Astrocyte of the hippocampus (primary cell): ENCODE measurements at regions not wholly inside any gene's neighbourhood (a gene's known extent, or its start where the extent isn't known, plus 50 kb on each side); places are given as distances from the start of the nearest gene placed in this dataset.
"Not testable (repeated sequence)": the region's sequence is repeated elsewhere in the genome, so short reads cannot be mapped to it uniquely, and the experiment has no call there.

Experiments used
- DNase-seq: peaks from one replicate; pipeline ENCODE4 v3.0.0; 2011; ENCODE audit warnings: low read depth, low spot score

GRCh38 chr4:57905965-57906364, 795.8 kb upstream of the IGFBP7 start:
- DNase-seq: no peak

DNA sequence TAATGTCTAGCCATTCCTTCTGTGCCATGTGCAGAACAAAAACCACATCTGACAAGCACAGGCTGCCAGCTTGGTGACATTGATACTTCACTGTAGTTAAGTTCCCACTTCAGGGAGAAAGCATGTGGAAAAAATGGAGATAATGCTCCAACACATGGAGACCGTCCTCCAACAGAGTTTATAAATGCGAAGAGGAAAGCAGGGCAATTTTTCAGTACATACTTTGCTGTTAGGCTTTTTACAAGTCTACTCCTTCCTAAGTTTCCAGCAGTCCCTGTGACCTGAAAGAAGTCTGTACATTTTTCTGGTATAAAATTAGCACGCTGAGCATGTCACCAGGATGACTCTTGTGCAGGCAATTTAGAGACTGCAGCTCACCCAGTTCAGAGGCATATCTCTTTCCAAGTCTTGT, 766.9 kb upstream of the IGFBP7 start:
- DNase-seq: no peak

DNA sequence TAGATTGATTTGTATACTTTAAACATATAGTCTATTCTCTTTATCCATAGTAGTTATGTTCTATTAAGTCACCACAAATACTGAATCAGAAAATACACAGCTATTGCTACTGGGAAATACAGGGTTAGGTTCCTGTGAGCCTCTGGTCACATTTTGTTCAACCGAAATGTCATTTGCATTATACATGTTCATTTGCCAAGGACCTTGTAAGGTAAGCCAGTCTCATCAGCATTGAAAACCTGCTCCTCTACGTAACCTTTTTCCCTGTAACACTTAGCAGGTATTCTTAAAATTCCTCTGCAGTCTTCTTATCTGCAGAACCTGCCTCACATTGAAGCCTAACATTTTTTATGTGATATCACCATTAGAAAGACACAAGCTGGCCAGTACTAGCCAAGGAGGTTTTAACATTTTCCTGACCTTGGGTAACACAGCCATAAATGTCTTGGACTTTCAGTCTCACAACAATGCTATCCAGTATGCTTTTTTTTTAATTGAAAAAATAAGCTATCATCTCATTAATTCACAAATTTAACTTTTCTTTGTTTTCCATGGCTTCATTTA, 765.7 kb upstream of the IGFBP7 start:
- DNase-seq: no peak

- DNase-seq: no peak
Measured at GRCh38 chr4:57866468-57867171, 756.4 kb upstream of the IGFBP7 start.

- no peak for DNase-seq
Measured at GRCh38 chr4:57865264-57865663, 755.1 kb upstream of the IGFBP7 start.

DNA sequence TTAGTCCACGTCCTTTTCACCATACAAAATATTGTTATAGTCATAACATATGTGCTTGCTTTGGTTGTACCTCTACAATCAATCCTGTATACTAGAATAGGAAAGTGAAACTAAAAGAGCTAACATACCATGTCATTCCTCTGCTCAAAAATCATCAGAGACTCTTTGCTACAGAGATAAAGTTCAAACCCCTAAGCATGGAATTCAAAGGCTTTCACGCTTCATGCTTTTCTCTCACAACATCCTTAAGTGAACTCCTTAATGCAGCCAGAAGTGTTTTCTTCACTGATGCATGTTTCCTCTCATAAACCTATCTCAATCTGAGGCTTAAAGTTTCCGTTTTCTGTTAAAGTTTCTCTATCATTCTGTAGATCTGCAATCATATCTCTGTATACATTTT, 744.6 kb upstream of the IGFBP7 start:
- no peak for DNase-seq

DNA sequence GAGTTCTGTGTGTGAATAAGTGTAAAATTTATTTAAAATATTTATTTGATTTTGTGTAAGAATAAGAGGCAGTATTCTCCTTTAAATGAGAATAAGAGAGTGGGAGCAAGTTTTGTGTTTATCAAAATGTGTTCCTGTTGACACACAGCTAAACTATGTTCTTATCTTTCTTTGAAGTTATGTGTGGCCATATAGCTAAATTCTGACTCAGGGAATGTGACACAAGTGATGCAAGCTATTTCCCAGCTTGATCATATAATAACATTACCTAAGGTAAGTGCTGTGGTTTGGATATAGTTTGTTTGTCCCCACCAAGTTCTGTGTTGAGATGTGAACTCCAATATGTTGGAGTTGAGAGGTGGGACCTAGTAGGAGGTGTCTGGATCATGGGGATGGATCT, 740.0 kb upstream of the IGFBP7 start:
- no peak for DNase-seq

GRCh38 chr4:57832083-57832482, 721.9 kb upstream of the IGFBP7 start:
- DNase-seq: no peak

GRCh38 chr4:57789666-57790065, 679.5 kb upstream of the IGFBP7 start:
- no peak for DNase-seq

GRCh38 chr4:57777876-57778275, 667.7 kb upstream of the IGFBP7 start:
- DNase-seq: no peak

- no peak for DNase-seq
Measured at GRCh38 chr4:57774681-57775080, 664.5 kb upstream of the IGFBP7 start.

DNA sequence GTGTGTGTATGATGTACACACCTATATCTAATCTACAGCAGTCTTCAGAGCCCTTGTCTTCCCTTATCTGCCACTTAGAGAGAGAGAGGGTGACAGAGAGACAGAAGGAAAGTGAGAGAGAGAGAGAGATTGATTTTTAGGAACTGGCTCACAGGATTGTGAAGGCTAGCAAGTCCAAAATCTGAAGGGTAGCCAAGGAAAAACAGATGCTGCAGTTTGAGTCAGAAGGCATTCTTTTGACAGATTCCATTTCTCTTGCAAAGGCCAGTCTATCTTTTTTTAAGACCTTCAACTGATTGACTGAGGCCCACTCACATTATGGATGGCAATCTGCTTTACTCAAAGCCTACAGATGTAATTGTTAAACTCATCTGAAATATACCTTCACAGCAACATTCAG, 664.0 kb upstream of the IGFBP7 start:
- DNase-seq: no peak

DNA sequence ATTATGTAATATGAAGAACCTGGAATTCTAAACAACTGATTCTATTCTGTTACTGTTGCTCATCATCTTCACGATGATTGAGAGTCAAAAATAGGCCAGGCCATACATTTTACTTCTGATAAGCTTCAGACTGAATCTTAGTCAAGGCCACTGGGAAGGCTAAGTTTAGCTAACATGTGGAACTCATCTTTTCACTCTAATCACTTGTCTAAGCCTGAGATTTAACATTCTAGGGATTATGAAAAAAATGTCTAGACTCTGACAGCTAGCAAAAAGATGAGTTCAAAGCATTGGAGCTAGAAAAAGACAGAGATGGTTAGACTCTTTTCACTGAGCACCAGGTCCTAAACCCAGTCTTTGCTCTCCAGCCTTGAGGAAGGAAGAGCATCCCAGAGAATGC, 656.2 kb upstream of the IGFBP7 start:
- DNase-seq: no peak

- no peak for DNase-seq
Measured at GRCh38 chr4:57764856-57765255, 654.7 kb upstream of the IGFBP7 start.

DNA sequence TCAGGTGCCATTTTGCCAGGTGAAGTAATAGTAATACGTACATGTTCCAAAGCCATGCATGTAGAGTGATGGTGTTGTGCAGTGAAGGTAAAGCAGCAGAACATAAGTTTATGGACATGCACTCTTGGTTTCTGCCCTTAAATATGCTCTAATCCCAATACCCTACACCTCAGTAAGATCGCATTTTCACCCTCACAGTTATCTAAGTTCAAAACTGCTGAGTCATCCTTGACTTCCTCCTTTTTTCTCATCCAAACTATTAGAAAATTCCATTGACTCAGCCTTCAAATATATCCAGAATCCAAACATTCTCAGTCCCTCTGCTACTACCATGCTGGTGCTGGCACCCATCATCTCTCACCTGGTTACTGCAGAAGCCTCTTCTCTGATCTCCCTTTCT, 652.9 kb upstream of the IGFBP7 start:
- DNase-seq: peak; percentile 2

DNA sequence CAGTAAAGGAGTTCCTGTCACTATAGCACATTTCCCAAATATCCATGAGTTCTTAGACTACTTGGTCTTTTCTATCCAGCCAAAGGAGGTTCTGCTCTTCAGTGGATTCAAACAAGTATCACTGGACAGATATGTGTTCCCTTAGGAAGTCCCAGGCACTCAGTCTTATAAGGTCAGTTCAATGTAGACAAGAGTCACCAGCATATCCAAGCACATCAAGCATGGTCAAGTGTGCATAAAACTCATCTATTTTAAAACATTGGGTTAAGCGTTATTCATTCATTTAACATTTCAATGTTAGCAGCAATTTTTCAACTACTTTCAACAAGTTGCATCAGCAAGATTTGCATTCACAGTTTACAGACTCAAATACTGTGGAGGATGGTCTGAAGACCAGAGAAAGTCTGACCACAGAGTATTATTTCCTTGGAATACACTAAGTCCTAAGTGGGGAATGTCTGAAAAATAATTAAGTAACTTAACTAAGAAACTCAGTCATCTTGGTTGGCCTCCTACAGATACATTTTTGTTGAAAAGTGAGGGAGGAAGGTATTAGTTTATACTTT, 630.5 kb upstream of the IGFBP7 start:
- no peak for DNase-seq

DNA sequence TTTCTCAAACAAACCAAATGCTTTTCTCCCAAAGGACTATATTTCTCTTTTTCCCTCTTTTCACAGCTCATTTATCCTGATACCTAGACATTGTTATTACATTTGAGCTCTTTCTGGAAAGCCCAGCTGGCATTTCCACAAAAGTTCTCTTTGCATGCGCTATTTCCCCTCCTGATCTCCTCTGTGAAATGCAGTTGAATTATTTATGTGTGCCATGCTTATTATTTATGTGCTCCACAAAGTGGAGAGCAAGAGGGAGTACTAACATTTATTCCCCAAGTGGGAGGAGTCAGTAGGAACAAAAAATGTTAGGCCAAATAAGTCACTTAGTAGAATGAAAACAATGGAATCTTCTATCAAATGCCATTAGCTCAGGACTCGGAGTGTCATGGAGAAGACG, 626.6 kb upstream of the IGFBP7 start:
- DNase-seq: no peak

DNA sequence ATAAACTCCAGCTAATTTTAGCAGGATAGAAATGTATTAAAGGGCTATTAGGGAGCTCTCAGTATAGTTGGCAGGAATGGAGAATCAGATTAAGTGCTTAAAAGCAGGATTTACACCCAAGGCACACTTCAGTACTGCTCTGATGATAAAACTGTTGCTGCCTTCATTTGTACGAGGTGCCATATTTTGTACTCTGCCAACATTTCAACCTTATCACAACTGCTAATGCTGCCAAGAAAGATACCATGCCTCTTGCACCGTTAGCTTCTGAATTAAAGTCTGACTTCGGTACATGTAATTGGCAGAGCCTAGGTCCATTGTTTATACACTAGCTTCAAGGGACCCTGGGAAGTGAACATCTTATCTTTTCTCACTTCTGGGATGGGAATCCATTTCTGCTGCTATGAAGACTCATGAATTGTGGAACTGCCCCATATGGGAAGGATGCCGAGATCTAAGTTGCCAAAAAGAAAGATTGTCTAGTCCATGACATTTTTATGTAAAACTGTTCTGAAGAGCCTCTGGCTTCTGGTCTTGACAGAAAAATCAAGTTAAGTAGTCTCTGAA, 624.0 kb upstream of the IGFBP7 start:
- no peak for DNase-seq

GRCh38 chr4:57729775-57730570, 619.8 kb upstream of the IGFBP7 start:
- DNase-seq: not testable (repeated sequence)

DNA sequence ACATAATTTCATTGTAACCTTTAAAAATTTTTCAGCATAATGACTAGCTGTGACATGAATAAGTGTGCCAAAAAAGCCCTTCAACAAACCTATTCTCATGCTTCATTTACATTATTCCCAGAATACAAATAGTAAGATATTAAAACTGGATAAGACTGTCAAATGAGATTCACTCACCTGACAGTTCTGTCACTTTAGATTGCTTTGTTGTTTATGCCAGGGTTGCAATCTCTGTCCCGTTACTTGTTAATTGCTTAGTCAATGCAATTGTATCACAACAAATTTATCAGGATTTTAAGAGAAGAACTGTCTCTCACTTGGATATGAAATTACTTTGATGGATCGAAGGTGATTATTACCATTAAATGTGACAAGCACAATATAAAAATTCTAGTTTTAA, 616.0 kb upstream of the IGFBP7 start:
- no peak for DNase-seq

- no peak for DNase-seq
Measured at GRCh38 chr4:57719456-57719855, 609.3 kb upstream of the IGFBP7 start.

- DNase-seq: not testable (repeated sequence)
Measured at GRCh38 chr4:57714313-57714712, 604.1 kb upstream of the IGFBP7 start.
